Activated CD4-positive, alpha-beta T cell treated with anti-CD3 and anti-CD28 coated beads for 36 hours (primary cell): ENCODE measurements at regions not wholly inside any gene's neighbourhood (a gene's known extent, or its start where the extent isn't known, plus 50 kb on each side); places are given as distances from the start of the nearest gene placed in this dataset.
"Not testable (repeated sequence)": the region's sequence is repeated elsewhere in the genome, so short reads cannot be mapped to it uniquely, and the experiment has no call there.

Experiments used
- ATAC-seq: fragments of 200-7000 bp; cut with Tn5 transposase; one replicate; pipeline ENCODE4 v1.10.0; 2021; ENCODE audit warnings: mild to moderate bottlenecking, moderate library complexity
- CTCF ChIA-PET: fragments of 350-600 bp; sonication (Branson Sonifier 250); formaldehyde crosslinking; loops from one replicate; lab custom pipeline; 2021; ENCODE audit warnings: antibody characterized with exemption; lab: Charles Lee
- POLR2A ChIA-PET: fragments of 350-600 bp; sonication (Branson Sonifier 250); formaldehyde crosslinking; loops from one replicate; lab custom pipeline; 2021; ENCODE audit warnings: antibody characterized with exemption, inconsistent platforms; lab: Charles Lee
- DNase-seq: peaks from one replicate; pipeline ENCODE4 v3.0.0-alpha.2; 2020
- H3K27ac Mint-ChIP-seq: one replicate; pipeline ENCODE4 v1.8.0; 2021; ENCODE audit warnings: mixed read lengths
- H3K27me3 Mint-ChIP-seq: one replicate; pipeline ENCODE4 v1.8.0; 2021; ENCODE audit warnings: mixed read lengths
- H3K36me3 Mint-ChIP-seq: one replicate; pipeline ENCODE4 v1.8.0; 2021; ENCODE audit warnings: low read depth, mixed read lengths
- H3K4me1 Mint-ChIP-seq: one replicate; pipeline ENCODE4 v1.8.0; 2021; ENCODE audit warnings: mixed read lengths
- H3K4me3 Mint-ChIP-seq: one replicate; pipeline ENCODE4 v1.8.0; 2021; ENCODE audit warnings: mild to moderate bottlenecking, moderate library complexity, mixed read lengths
- H3K9me3 Mint-ChIP-seq: one replicate; pipeline ENCODE4 v1.8.0; 2021; ENCODE audit warnings: low read depth, mixed read lengths
- intact Hi-C, 2 experiments: fragments of 100-400 bp; cut with DNase I in 1 of 2; cut with micrococcal nuclease in 1 of 2; formaldehyde crosslinking; loops; one replicate each; pipeline versions ENCODE4 v1.14.2 to v1.15.1; 2022 to 2024; cut with DNase I, micrococcal nuclease

- no peaks in the 10 kb centered on the region for H3K27me3 Mint-ChIP-seq
- no peak overlapping the region for H3K4me3 Mint-ChIP-seq
- POLR2A ChIA-PET: no interaction called here
- H3K36me3 Mint-ChIP-seq: no peaks in the 10 kb centered on the region
- ATAC-seq (no peak), DNase-seq (no peak)
- intact Hi-C loops: no loop called here
- peaks cover 12% of the 10 kb centered on the region for H3K9me3 Mint-ChIP-seq
- H3K4me1 Mint-ChIP-seq: peaks cover 5% of the 10 kb centered on the region
- H3K27ac Mint-ChIP-seq: no peak overlapping the region
- CTCF ChIA-PET: no interaction called here
Observed at GRCh38 chrY:12465706-12466105, 235.3 kb upstream of the USP9Y start.

- POLR2A ChIA-PET: interaction anchor here (0.7 kb wide), 1 partner anchor 192 kb away, joined by 6 read pairs; no protein-coding TSS in a partner anchor
- no peaks in the 10 kb centered on the region for H3K27me3 Mint-ChIP-seq
- no peak overlapping the region for H3K27ac Mint-ChIP-seq
- DNase-seq (peak; percentile 14), ATAC-seq (peak; percentile 69)
- H3K36me3 Mint-ChIP-seq: no peaks in the 10 kb centered on the region
- no peak overlapping the region for H3K4me3 Mint-ChIP-seq
- CTCF ChIA-PET: no interaction called here
- intact Hi-C loops: no loop called here
- peaks cover 5% of the 10 kb centered on the region for H3K4me1 Mint-ChIP-seq
- peaks cover 12% of the 10 kb centered on the region for H3K9me3 Mint-ChIP-seq
Observed at GRCh38 chrY:12469081-12469480, 231.9 kb upstream of the USP9Y start.

DNA sequence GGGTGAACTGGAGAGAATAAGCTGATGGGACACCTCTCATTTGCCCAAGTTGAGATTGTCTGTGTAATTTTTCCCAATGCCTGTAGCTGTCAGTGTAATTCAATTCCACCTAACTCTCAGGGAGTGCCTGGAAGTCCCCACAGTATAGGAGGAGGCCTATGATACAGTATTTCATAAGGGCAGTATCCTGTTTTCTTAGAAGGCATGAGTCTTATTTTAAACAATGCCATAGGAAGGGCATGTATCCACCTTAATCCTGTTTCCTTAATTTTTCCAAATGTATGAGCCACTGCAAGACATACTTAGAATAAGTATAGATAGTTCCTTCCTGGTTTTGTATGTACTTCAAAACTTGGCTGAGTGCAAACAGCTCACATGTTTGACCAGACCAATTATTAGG lies 226.6 kb upstream of the USP9Y start:
- Mint-ChIP-seq H3K27ac (no peak overlapping the region), H3K27me3 (no peaks in the 10 kb centered on the region), H3K4me3 (no peak overlapping the region), H3K9me3 (peaks cover 2% of the 10 kb centered on the region), H3K36me3 (no peaks in the 10 kb centered on the region), H3K4me1 (peaks cover 3% of the 10 kb centered on the region)
- ATAC-seq: no peak
- CTCF ChIA-PET: no interaction called here
- intact Hi-C loops: loop anchor here in 1 of 2 experiments (10.0 kb wide), 1 partner anchor 80 kb away; no protein-coding TSS in a partner anchor
- POLR2A ChIA-PET: no interaction called here
- DNase-seq: no peak

DNA sequence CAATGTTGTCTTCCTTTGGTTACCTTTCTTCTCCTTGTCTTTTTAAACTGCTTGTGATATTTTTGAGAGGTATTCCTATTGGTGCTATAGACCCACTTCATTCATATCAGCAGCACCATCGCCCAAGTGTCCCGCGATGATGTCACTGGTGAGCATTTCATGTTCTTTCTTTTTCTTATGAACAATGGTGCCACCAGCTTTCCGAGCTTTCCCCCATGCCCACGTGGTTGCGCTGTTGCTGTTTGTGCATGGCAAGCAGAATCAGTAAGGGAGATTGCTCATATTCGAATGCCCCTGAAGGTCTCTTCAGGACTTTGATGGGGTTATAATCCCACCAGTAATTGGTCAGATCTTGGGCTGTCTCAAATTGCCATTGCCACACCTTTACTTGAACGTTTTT lies 221.6 kb upstream of the USP9Y start:
- intact Hi-C loops: loop anchor here in 1 of 2 experiments (2.0 to 10.0 kb wide), 2 partner anchors 75 to 141 kb away; no protein-coding TSS in a partner anchor
- H3K27me3 Mint-ChIP-seq: no peaks in the 10 kb centered on the region
- peaks cover under 1% of the 10 kb centered on the region for H3K9me3 Mint-ChIP-seq
- no peaks in the 10 kb centered on the region for H3K36me3 Mint-ChIP-seq
- DNase-seq: peak; percentile 64
- ChIA-PET POLR2A (no interaction called here), CTCF (interaction anchor here (0.8 to 1.3 kb wide), 2 partner anchors 87 to 143 kb away, joined by 3 read pairs; no protein-coding TSS in a partner anchor)
- ATAC-seq: peak; percentile 65
- H3K27ac Mint-ChIP-seq: no peak overlapping the region
- H3K4me3 Mint-ChIP-seq: no peak overlapping the region
- peaks cover 3% of the 10 kb centered on the region for H3K4me1 Mint-ChIP-seq

DNA sequence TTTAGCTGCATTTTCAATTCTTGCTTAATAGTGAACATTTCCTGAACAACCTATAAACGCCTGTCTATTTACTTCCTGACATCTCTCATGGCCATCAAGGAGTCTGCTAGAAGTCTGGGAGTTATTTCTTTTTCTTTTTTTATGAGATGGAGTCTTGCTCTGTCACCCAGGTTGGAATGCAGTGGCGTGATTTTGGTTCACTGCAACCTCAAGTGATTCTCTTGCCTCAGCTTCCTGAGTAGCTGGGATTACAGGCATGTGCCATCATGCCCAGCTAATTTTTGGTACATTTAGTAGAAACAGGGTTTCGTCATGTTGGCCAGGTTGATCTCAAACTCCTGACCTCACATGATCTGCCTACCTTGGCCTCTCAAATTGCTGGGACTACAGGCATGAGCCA lies 217.6 kb upstream of the USP9Y start:
- H3K36me3 Mint-ChIP-seq: no peaks in the 10 kb centered on the region
- H3K4me1 Mint-ChIP-seq: peaks cover 4% of the 10 kb centered on the region
- ChIA-PET CTCF (no interaction called here), POLR2A (no interaction called here)
- no peaks in the 10 kb centered on the region for H3K27me3 Mint-ChIP-seq
- no peak for ATAC-seq
- no peak overlapping the region for H3K27ac Mint-ChIP-seq
- no peak for DNase-seq
- intact Hi-C loops: no loop called here
- peaks cover 3% of the 10 kb centered on the region for H3K9me3 Mint-ChIP-seq
- no peak overlapping the region for H3K4me3 Mint-ChIP-seq

DNA sequence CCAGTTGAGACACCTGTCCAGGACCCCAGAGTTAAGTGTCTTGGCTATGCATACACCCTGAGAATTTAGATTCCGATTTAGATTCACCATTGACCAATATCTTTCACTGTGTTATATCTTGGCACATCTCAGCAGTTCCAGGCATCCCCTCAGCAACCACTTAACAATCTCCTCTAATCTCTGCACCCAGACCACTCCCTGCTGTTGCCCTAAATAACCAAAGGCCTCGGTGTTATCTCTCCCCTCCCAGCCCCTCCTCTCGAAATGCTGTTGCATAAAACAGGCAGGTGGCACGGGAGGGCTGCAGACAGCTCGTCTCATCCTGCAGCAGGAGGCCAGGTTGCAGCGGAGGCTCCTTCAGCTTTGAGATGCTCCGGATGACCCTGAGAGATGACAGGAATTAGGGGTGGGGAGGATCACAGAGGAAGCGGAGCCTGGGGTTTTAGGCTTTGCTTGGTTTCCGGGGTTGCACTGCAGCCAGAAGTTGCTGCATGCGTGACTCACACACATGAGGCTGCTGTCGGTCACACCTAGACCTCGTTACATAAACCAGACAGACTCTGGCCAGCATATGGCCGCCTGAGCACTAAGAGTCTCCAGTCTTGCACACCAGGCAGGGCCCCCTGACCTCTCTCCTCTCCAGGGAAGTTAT lies 210.3 kb upstream of the USP9Y start:
- H3K4me3 Mint-ChIP-seq: no peak overlapping the region
- no peaks in the 10 kb centered on the region for H3K36me3 Mint-ChIP-seq
- ChIA-PET CTCF (no interaction called here), POLR2A (no interaction called here)
- H3K4me1 Mint-ChIP-seq: peaks cover 2% of the 10 kb centered on the region
- peaks cover 2% of the 10 kb centered on the region for H3K9me3 Mint-ChIP-seq
- ATAC-seq (no peak), DNase-seq (no peak)
- intact Hi-C loops: no loop called here
- no peaks in the 10 kb centered on the region for H3K27me3 Mint-ChIP-seq
- H3K27ac Mint-ChIP-seq: no peak overlapping the region

DNA sequence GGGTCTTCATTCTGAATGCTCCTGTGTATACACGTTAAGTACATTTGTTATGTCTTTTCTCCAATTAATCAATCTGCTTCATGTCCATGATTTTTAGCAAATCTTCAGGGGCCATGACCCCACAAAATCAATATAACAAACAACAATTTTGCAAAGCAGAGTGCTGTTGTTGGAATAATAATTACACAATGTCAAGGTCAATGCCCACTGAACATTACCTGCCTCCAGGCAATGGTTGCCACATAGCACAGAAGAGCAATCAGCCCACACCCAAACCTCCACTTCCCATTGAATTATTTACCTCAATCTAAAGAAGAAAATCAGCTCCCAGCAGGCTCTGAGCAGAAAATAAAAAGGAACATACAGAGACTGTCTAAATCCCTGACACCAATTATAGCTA lies 208.8 kb upstream of the USP9Y start:
- no peak for DNase-seq
- Mint-ChIP-seq H3K27ac (no peak overlapping the region), H3K9me3 (peaks cover 2% of the 10 kb centered on the region), H3K27me3 (no peaks in the 10 kb centered on the region), H3K4me1 (peaks cover 2% of the 10 kb centered on the region), H3K36me3 (no peaks in the 10 kb centered on the region), H3K4me3 (no peak overlapping the region)
- CTCF ChIA-PET: no interaction called here
- POLR2A ChIA-PET: no interaction called here
- intact Hi-C loops: no loop called here
- no peak for ATAC-seq

GRCh38 chrY:12496007-12496406 lies 205.0 kb upstream of the USP9Y start:
- no peak for ATAC-seq

DNA sequence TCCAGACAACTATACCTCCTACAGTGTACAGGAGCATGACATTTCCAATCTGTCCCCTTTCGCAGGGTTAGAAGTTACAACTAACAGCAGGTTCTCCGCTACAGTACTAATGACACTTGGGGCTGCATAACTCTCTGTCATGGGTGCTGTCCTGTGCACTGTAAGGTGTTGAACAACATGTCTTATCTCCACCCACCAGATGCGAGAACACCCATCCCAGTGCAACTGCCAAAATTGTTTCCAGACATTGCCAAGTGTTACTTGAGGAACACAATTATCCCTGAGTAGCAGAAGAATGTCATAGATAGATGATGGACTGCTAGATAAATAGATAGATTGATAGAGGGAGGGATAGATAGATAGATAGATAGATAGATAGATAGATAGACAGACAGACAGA lies 200.9 kb upstream of the USP9Y start:
- POLR2A ChIA-PET: no interaction called here
- Mint-ChIP-seq H3K9me3 (peaks cover 2% of the 10 kb centered on the region), H3K36me3 (no peaks in the 10 kb centered on the region), H3K27me3 (no peaks in the 10 kb centered on the region), H3K4me1 (no peaks in the 10 kb centered on the region), H3K4me3 (no peak overlapping the region), H3K27ac (no peak overlapping the region)
- intact Hi-C loops: no loop called here
- DNase-seq (no peak), ATAC-seq (no peak)
- CTCF ChIA-PET: no interaction called here

More at GRCh38 chrY:12496007-12496406, 205.0 kb upstream of the USP9Y start:
- intact Hi-C loops: no loop called here
- POLR2A ChIA-PET: no interaction called here
- no peak overlapping the region for H3K4me3 Mint-ChIP-seq
- H3K27me3 Mint-ChIP-seq: no peaks in the 10 kb centered on the region
- CTCF ChIA-PET: no interaction called here
- peaks cover 2% of the 10 kb centered on the region for H3K9me3 Mint-ChIP-seq
- no peaks in the 10 kb centered on the region for H3K36me3 Mint-ChIP-seq
- DNase-seq: no peak
- no peaks in the 10 kb centered on the region for H3K4me1 Mint-ChIP-seq
- H3K27ac Mint-ChIP-seq: no peak overlapping the region

DNA sequence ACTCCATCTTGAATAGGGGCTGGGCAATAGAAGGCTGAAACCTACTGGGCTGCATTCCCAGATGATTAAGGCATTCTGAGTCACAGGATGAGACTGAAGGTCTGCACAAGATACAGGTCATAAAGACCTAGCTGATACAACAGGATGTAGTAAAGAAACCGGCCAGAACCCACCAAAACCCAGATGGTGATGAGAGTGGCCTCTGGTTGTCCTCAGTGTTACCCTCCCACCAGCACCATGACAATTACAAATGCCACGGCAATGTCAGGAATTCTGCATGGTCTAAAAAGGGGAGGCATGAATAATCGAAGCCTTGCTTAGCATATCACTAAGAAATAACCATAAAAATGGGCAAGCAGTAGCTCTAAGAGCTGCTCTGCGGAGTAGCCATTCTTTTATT lies 197.0 kb upstream of the USP9Y start:
- H3K4me3 Mint-ChIP-seq, intact Hi-C loops: not testable (repeated sequence)

GRCh38 chrY:12517338-12517737 lies 183.7 kb upstream of the USP9Y start:
- CTCF ChIA-PET: no interaction called here
- no peaks in the 10 kb centered on the region for H3K9me3 Mint-ChIP-seq
- H3K27ac Mint-ChIP-seq: no peak overlapping the region
- no peak for DNase-seq
- no peak for ATAC-seq
- H3K36me3 Mint-ChIP-seq: no peaks in the 10 kb centered on the region
- H3K4me1 Mint-ChIP-seq: no peaks in the 10 kb centered on the region
- no peak overlapping the region for H3K4me3 Mint-ChIP-seq
- no peaks in the 10 kb centered on the region for H3K27me3 Mint-ChIP-seq
- POLR2A ChIA-PET: no interaction called here
- intact Hi-C loops: no loop called here

More for the DNA sequence above, 197.0 kb upstream of the USP9Y start:
- H3K27ac Mint-ChIP-seq, H3K27me3 Mint-ChIP-seq, DNase-seq, H3K36me3 Mint-ChIP-seq, H3K9me3 Mint-ChIP-seq, POLR2A ChIA-PET, ATAC-seq, H3K4me1 Mint-ChIP-seq, CTCF ChIA-PET: not testable (repeated sequence)

GRCh38 chrY:12525206-12525605 lies 175.8 kb upstream of the USP9Y start:
- ATAC-seq (no peak), DNase-seq (no peak)
- Mint-ChIP-seq H3K36me3 (no peaks in the 10 kb centered on the region), H3K4me1 (peaks cover 10% of the 10 kb centered on the region), H3K27ac (no peak overlapping the region), H3K9me3 (no peaks in the 10 kb centered on the region), H3K4me3 (no peak overlapping the region), H3K27me3 (no peaks in the 10 kb centered on the region)
- ChIA-PET POLR2A (no interaction called here), CTCF (interaction anchor here (0.8 kb wide), 1 partner anchor 45 kb away, joined by 4 read pairs; no protein-coding TSS in a partner anchor)
- intact Hi-C loops: no loop called here
